ENCODE measurements at regions not wholly inside any gene's neighbourhood (a gene's known extent, or its start where the extent isn't known, plus 50 kb on each side); places are given as distances from the start of the nearest gene placed in this dataset.

GRCh38 chr1:234710381-234710780 lies 100.4 kb upstream of the IRF2BP2 start:
- TF ChIP-seq EZH2 (IDR thresholded peaks at IDR 0.05; ENCODE audit: borderline replicate concordance, insufficient read depth, low read depth, low read length, poor library complexity, severe bottlenecking): no peak
- Mint-ChIP-seq H3K27ac (no peak overlapping the region), H3K4me1 (no peaks in the 10 kb centered on the region), H3K4me3 (no peak overlapping the region), H3K27me3 (no peaks in the 10 kb centered on the region), H3K9me3 (ENCODE audit: insufficient read depth) (no peaks in the 10 kb centered on the region)
- DNase-seq (no peak), ATAC-seq (ENCODE audit: low read depth) (no peak)
- Histone ChIP-seq H4K20me1 (ENCODE audit: control insufficient read depth, insufficient read depth, low read length, poor library complexity, severe bottlenecking) (no peaks in the 10 kb centered on the region), H3K9ac (ENCODE audit: low read length) (no peak overlapping the region), H3K36me3 (replicated peaks in 1 of 2; ENCODE audit: control extremely low read depth in 1 of 2, control insufficient read depth in 1 of 2, extremely low read depth in 1 of 2, insufficient read depth in 2 of 2, low read length in 1 of 2) (no peaks in the 10 kb centered on the region), H3K27ac (ENCODE audit: low read length in 2 of 2) (no peak overlapping the region), H3K79me2 (ENCODE audit: control insufficient read depth, insufficient read depth, low read length) (no peaks in the 10 kb centered on the region), H2AFZ (ENCODE audit: insufficient read depth, low read depth, low read length, poor library complexity, severe bottlenecking) (no peak overlapping the region), H3K9me3 (ENCODE audit: control extremely low read depth in 1 of 3, control insufficient read depth in 2 of 3, insufficient read depth in 1 of 3, low read length in 2 of 3) (no peaks in the 10 kb centered on the region), H3K4me2 (replicated peaks; ENCODE audit: low read depth, low read length, poor library complexity, severe bottlenecking) (no peak overlapping the region), H3K27me3 (replicated peaks in 1 of 4; ENCODE audit: control extremely low read depth in 1 of 4, control insufficient read depth in 3 of 4, insufficient read depth in 4 of 4, low read length in 3 of 4) (no peaks in the 10 kb centered on the region), H3K4me3 (ENCODE audit: control extremely low read depth in 1 of 5, extremely low read depth in 1 of 5, insufficient read depth in 1 of 5, low read depth in 2 of 5, low read length in 4 of 5) (no peak overlapping the region), H3K4me1 (ENCODE audit: control insufficient read depth in 2 of 2, insufficient read depth in 2 of 2, low read length in 2 of 2) (no peaks in the 10 kb centered on the region)
- WGBS (ENCODE audit: insufficient coverage): 100% methylated on average over 3 of the region's 6 CpGs
- POLR2A ChIA-PET: no interaction called here
- intact Hi-C loops (cut with micrococcal nuclease): no loop called here
- CTCF ChIA-PET: no interaction called here

GRCh38 chr1:234709473-234710228 lies 99.7 kb upstream of the IRF2BP2 start:
- H3K4me3 ChIP-seq (ENCODE audit: control extremely low read depth in 1 of 5, extremely low read depth in 1 of 5, insufficient read depth in 1 of 5, low read depth in 2 of 5, low read length in 4 of 5): no peak overlapping the region
- TF ChIP-seq CTCF (IDR thresholded peaks at IDR 0.05): no peak
- no peak for TF ChIP-seq EZH2 (IDR thresholded peaks at IDR 0.05; ENCODE audit: borderline replicate concordance, insufficient read depth, low read depth, low read length, poor library complexity, severe bottlenecking)
- H3K36me3 ChIP-seq (replicated peaks in 1 of 2; ENCODE audit: control extremely low read depth in 1 of 2, control insufficient read depth in 1 of 2, extremely low read depth in 1 of 2, insufficient read depth in 2 of 2, low read length in 1 of 2): no peaks in the 10 kb centered on the region
- ChIA-PET CTCF (no interaction called here), POLR2A (no interaction called here)
- H3K9me3 Mint-ChIP-seq (ENCODE audit: insufficient read depth): no peaks in the 10 kb centered on the region
- ATAC-seq (ENCODE audit: low read depth) (no peak), DNase-seq (no peak)
- H3K9me3 ChIP-seq (ENCODE audit: control extremely low read depth in 1 of 3, control insufficient read depth in 2 of 3, insufficient read depth in 1 of 3, low read length in 2 of 3): no peaks in the 10 kb centered on the region
- intact Hi-C loops (cut with micrococcal nuclease): no loop called here
- no peak overlapping the region for H3K27ac ChIP-seq (ENCODE audit: low read length in 2 of 2)
- no peak overlapping the region for H3K4me3 Mint-ChIP-seq
- H2AFZ ChIP-seq (ENCODE audit: insufficient read depth, low read depth, low read length, poor library complexity, severe bottlenecking): no peak overlapping the region
- no peaks in the 10 kb centered on the region for H3K27me3 ChIP-seq (replicated peaks in 1 of 4; ENCODE audit: control extremely low read depth in 1 of 4, control insufficient read depth in 3 of 4, insufficient read depth in 4 of 4, low read length in 3 of 4)
- WGBS (ENCODE audit: insufficient coverage): 95% methylated on average over 14 of the region's 14 CpGs
- no peak overlapping the region for H3K4me2 ChIP-seq (replicated peaks; ENCODE audit: low read depth, low read length, poor library complexity, severe bottlenecking)
- no peaks in the 10 kb centered on the region for H3K79me2 ChIP-seq (ENCODE audit: control insufficient read depth, insufficient read depth, low read length)
- no peaks in the 10 kb centered on the region for H3K4me1 Mint-ChIP-seq
- no peak overlapping the region for H3K27ac Mint-ChIP-seq
- no peaks in the 10 kb centered on the region for H4K20me1 ChIP-seq (ENCODE audit: control insufficient read depth, insufficient read depth, low read length, poor library complexity, severe bottlenecking)
- no peaks in the 10 kb centered on the region for H3K27me3 Mint-ChIP-seq
- no peak overlapping the region for H3K9ac ChIP-seq (ENCODE audit: low read length)
- no peaks in the 10 kb centered on the region for H3K4me1 ChIP-seq (ENCODE audit: control insufficient read depth in 2 of 2, insufficient read depth in 2 of 2, low read length in 2 of 2)
